ENCODE measurements at regions not wholly inside any gene's neighbourhood (a gene's known extent, or its start where the extent isn't known, plus 50 kb on each side); places are given as distances from the start of the nearest gene placed in this dataset.

- no peaks in the 10 kb centered on the region for H3K79me2 ChIP-seq (ENCODE audit: insufficient read depth, low read length)
Measured at GRCh38 chr15:91586560-91586959, 266.9 kb upstream of the SLCO3A1 start.

DNA sequence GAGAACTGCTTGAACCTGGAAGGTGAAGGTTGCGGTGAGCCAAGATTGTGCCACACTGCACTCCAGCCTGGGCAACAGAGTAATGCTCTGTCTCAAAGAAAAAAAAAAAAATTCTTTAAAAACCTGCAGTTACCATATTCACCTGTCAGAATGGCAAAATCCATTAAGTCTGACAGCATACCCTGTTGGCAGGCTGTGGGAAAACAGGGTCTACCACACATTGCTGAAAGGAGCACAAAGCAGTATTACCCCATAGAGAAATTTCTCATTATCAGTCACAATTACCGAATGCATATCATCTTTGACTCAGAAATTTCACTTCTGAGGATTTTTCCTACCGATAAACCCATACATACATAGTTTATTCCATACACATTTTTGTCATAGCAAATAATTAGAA is 264.1 kb upstream of the SLCO3A1 start:
- Histone ChIP-seq H4K20me1 (ENCODE audit: insufficient read depth, low read length) (no peaks in the 10 kb centered on the region), H3K4me2 (ENCODE audit: insufficient read depth, low read length) (no peak overlapping the region), H2AFZ (ENCODE audit: low read length) (no peak overlapping the region), H3K9me3 (ENCODE audit: low read depth, low read length) (no peaks in the 10 kb centered on the region), H3K36me3 (ENCODE audit: insufficient read depth, low read length) (no peaks in the 10 kb centered on the region), H3K4me1 (ENCODE audit: insufficient read depth, low read length) (no peaks in the 10 kb centered on the region), H3K4me3 (ENCODE audit: insufficient read depth, low read length) (no peak overlapping the region), H3K27me3 (ENCODE audit: insufficient read depth, low read length) (no peaks in the 10 kb centered on the region), H3K27ac (ENCODE audit: low read depth, low read length) (no peak overlapping the region), H3K79me2 (ENCODE audit: insufficient read depth, low read length) (no peaks in the 10 kb centered on the region)
- TF ChIP-seq, protein P1, sequence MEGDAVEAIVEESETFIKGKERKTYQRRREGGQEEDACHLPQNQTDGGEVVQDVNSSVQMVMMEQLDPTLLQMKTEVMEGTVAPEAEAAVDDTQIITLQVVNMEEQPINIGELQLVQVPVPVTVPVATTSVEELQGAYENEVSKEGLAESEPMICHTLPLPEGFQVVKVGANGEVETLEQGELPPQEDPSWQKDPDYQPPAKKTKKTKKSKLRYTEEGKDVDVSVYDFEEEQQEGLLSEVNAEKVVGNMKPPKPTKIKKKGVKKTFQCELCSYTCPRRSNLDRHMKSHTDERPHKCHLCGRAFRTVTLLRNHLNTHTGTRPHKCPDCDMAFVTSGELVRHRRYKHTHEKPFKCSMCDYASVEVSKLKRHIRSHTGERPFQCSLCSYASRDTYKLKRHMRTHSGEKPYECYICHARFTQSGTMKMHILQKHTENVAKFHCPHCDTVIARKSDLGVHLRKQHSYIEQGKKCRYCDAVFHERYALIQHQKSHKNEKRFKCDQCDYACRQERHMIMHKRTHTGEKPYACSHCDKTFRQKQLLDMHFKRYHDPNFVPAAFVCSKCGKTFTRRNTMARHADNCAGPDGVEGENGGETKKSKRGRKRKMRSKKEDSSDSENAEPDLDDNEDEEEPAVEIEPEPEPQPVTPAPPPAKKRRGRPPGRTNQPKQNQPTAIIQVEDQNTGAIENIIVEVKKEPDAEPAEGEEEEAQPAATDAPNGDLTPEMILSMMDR (IDR thresholded peaks at IDR 0.05; ENCODE audit: extremely low read depth, low read depth, low read length): no peak
- DNase-seq (ENCODE audit: insufficient read length, low spot score, missing footprints): no peak

More at GRCh38 chr15:91586560-91586959, 266.9 kb upstream of the SLCO3A1 start:
- Histone ChIP-seq H3K27ac (ENCODE audit: low read depth, low read length) (no peak overlapping the region), H4K20me1 (ENCODE audit: insufficient read depth, low read length) (no peaks in the 10 kb centered on the region), H3K4me3 (ENCODE audit: insufficient read depth, low read length) (no peak overlapping the region), H3K27me3 (ENCODE audit: insufficient read depth, low read length) (no peaks in the 10 kb centered on the region), H3K4me1 (ENCODE audit: insufficient read depth, low read length) (no peaks in the 10 kb centered on the region), H3K36me3 (ENCODE audit: insufficient read depth, low read length) (no peaks in the 10 kb centered on the region), H2AFZ (ENCODE audit: low read length) (no peak overlapping the region), H3K9me3 (ENCODE audit: low read depth, low read length) (no peaks in the 10 kb centered on the region), H3K4me2 (ENCODE audit: insufficient read depth, low read length) (no peak overlapping the region)
- no peak for DNase-seq (ENCODE audit: insufficient read length, low spot score, missing footprints)
- TF ChIP-seq, protein P1 (IDR thresholded peaks at IDR 0.05; ENCODE audit: extremely low read depth, low read depth, low read length): no peak

DNA sequence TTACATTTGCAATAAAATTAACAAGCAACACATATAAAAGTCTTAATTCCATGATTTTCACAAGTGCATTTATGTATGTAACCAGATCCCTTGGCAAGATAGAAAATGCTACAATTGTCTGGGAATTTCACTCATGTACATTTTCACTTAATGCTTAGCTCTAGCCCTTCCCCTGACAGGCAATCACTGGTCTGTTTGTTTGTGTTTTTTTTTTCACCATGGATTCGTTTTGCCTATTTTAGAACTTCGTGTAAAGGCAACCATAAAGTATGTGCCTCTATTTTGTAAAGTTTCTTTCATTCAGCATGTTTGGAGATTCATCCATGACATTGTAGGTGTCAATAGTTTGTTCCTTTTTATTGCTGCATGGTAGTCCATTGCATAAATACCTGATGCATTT is 260.9 kb upstream of the SLCO3A1 start:
- Histone ChIP-seq H3K9me3 (ENCODE audit: low read depth, low read length) (no peaks in the 10 kb centered on the region), H3K27ac (ENCODE audit: low read depth, low read length) (no peak overlapping the region), H2AFZ (ENCODE audit: low read length) (no peak overlapping the region), H3K36me3 (ENCODE audit: insufficient read depth, low read length) (no peaks in the 10 kb centered on the region), H3K4me1 (ENCODE audit: insufficient read depth, low read length) (no peaks in the 10 kb centered on the region), H3K4me3 (ENCODE audit: insufficient read depth, low read length) (no peak overlapping the region), H3K79me2 (ENCODE audit: insufficient read depth, low read length) (no peaks in the 10 kb centered on the region), H3K4me2 (ENCODE audit: insufficient read depth, low read length) (no peak overlapping the region), H4K20me1 (ENCODE audit: insufficient read depth, low read length) (no peaks in the 10 kb centered on the region), H3K27me3 (ENCODE audit: insufficient read depth, low read length) (no peaks in the 10 kb centered on the region)
- no peak for DNase-seq (ENCODE audit: insufficient read length, low spot score, missing footprints)
- TF ChIP-seq, protein P1 (IDR thresholded peaks at IDR 0.05; ENCODE audit: extremely low read depth, low read depth, low read length): no peak

DNA sequence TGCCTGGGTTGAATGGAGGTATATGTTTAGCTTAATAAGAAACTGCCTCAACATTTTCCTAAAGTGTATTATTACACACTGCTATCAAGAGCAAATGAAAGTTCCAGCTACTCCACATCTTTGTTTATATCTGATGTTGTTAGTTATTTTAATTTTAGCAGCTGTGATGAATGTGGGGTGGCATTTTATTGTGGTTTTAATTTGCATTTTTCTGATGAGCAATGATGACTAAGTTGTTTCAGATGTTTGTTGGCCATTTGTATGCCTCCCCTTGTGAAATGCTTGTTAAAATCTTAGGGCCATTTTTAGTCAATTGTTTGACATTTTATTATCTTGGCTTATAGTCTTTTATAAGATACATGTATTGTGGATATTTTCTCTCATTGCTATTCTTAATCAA is 260.4 kb upstream of the SLCO3A1 start:
- H3K4me2 ChIP-seq (ENCODE audit: insufficient read depth, low read length): no peak overlapping the region

More for the DNA sequence above, 260.4 kb upstream of the SLCO3A1 start:
- Histone ChIP-seq H3K27ac (ENCODE audit: low read depth, low read length) (no peak overlapping the region), H3K9me3 (ENCODE audit: low read depth, low read length) (no peaks in the 10 kb centered on the region), H2AFZ (ENCODE audit: low read length) (no peak overlapping the region), H3K4me3 (ENCODE audit: insufficient read depth, low read length) (no peak overlapping the region), H3K36me3 (ENCODE audit: insufficient read depth, low read length) (no peaks in the 10 kb centered on the region), H3K4me1 (ENCODE audit: insufficient read depth, low read length) (no peaks in the 10 kb centered on the region), H3K27me3 (ENCODE audit: insufficient read depth, low read length) (no peaks in the 10 kb centered on the region), H4K20me1 (ENCODE audit: insufficient read depth, low read length) (no peaks in the 10 kb centered on the region), H3K79me2 (ENCODE audit: insufficient read depth, low read length) (no peaks in the 10 kb centered on the region)
- TF ChIP-seq, protein P1 (IDR thresholded peaks at IDR 0.05; ENCODE audit: extremely low read depth, low read depth, low read length): no peak
- no peak for DNase-seq (ENCODE audit: insufficient read length, low spot score, missing footprints)
